ENCODE measurements at regions not wholly inside any gene's neighbourhood (a gene's known extent, or its start where the extent isn't known, plus 50 kb on each side); places are given as distances from the start of the nearest gene placed in this dataset.
"Not testable (repeated sequence)": the region's sequence is repeated elsewhere in the genome, so short reads cannot be mapped to it uniquely, and the experiment has no call there.

DNA sequence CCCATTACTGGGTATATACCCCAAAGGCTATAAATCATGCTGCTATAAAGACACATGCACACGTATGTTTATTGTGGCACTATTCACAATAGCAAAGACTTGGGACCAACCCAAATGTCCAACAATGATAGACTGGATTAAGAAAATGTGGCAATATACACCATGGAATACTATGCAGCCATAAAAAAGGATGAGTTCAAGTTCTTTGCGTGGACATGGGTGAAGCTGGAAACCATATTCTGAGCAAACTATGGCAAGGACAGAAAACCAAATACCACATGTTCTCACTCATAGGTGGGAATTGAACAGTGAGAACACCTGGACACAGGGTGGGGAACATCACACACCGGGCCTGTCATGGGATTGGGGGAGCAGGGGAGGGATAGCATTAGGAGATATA, 54.4 kb upstream of the MUCL1 start:
- not testable (repeated sequence) for DNase-seq

DNA sequence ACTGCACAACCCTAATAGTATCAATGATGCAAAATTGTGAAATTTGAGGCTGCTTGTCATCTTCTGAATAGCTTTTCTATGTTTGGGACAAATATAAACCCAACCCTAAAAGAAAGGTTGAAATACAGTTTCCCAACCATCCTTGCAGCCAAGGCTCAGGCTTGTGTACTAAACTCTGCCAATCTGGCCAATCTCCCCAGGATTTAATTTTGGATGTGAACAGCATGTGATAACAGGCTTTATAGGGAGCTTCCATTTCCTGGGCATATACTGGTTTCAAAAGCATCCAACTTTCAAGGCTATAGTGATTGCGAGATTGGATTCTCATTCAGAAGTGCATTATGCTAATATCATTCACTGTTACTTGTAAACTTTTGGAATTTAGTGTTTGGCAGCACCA, 55.7 kb upstream of the MUCL1 start:
- DNase-seq: no peak

DNA sequence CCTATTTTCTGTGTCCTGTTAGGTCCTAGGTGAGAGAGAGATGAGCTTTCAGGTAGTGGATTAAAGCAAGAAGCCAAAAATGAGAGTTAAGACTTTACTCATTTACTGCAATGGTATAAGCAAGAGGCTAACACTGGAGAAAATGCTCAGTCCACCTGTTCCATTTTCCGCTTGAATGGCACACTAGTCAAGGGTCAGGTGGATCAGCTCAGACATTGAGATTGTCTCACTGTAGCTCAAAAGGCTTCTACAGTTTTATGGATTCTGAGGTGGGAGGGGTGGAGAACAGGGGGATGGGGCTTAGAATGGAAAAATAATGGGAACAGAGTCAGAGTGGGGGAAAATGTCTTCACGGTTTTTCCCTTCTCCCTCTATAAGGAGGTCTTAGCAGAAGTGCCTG, 57.3 kb upstream of the MUCL1 start:
- no peak for DNase-seq

DNA sequence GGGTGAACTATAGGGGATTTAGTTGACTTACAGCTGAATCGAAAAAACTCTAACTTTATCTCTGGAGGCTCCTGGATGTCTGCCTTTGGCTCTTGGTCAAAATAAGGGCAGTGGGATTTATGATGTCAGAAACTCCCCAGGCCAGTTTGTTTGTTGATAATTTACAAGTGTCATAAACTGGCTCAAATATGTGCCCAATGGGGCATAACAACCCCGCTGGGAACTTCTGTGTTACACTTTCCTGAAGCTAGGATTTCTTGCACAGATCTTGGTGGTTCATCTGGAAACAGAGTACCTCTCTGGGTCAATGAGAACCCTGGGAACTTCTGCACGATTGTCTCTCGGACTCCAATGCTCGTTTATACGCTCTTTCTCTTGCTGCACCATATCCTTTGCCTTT, 58.7 kb upstream of the MUCL1 start:
- DNase-seq: no peak

DNA sequence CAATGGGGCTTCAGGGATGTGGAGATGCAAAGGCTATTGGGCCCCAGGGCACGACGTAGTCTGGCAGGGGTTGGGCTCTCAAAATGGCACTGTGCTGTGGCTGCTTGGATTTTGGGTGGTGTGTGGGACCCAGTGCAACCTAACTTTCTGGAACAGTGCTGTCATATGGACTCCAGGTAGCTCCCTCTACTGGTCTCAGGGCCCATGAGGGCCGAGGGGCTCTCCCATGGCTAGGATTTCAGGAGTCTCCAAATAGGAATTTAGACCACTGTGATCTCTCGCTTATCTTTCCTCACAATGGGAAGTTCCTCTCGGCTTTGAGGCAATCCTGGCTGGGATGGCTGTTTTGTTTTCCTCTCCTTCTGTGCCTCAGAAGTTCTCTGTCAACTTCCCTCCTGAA, 68.2 kb upstream of the MUCL1 start:
- DNase-seq: no peak

DNA sequence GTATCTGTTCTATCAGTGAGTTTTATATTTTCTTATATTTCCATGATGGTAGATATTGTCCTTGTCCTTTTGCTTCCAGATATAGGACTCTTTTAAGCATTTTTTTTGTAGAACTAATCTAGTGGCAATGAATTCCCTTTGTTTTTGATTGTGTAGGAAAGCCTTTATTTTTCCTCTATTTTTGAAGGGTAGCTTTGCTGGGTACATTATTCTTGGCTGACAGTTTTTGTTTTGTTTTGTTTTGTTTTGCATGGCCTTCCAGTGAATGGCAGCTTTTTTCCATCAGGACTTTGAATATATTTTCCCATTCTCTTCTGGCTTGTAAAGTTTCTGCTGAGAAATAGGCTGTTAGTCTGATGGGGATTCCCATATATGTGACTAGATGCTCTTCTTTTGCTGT, 70.2 kb upstream of the MUCL1 start:
- no peak for DNase-seq

DNA sequence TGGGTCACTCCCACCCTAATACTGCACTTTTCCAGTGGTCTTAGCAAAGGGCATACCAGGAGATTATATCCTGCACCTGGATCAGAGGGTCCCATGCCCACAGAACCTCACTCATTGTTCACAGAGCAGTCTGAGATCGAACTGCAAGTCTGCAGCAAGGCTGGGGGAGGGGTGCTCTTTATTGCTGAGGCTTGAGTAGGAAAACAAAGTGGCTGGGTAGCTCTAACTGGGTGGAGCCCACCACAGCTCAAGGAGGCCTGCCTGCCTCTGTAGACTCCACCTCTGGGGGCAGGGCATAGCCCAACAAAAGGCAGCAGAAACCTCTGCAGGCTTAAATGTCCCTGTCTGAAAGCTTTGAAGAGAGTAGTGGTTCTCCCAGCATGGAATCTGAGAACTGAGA, 77.3 kb upstream of the MUCL1 start:
- not testable (repeated sequence) for DNase-seq

DNA sequence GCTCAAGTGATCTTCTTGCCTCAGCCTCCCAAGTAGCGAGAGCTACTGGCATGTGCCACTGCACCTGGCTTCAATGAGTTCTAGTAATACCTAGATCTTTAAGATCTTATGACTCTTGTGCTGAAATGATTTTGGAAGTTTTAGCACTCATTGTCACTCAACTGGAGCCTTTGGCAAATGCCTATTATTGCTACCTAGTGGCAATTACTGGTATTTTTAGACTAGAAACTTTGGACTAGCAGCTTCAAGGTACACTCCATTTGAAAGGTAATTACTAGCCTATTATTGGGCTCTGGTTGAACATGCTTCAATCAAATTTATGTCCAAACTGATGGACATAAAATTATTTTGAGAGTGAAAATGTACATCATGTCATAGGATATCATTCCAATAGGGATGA, 80.7 kb upstream of the MUCL1 start:
- no peak for DNase-seq

DNA sequence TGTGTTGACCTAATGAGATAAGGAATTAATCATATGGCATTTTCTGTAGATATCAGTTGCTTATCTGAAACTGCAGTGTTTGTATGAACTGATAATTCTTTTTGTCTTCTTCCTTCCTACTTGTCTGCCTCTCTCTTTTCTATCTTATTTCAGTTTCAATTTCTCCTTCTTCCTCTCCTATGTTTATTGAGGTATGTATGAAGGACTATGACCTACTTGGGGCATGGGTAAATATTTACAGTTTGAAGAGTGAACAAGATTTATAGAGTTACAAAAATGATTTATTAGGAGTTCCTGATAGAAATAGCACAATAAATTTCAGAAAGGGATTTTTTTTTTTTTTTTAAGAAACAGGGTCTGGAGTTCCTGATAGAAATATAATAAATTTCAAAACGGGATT, 88.7 kb upstream of the MUCL1 start:
- no peak for DNase-seq

DNA sequence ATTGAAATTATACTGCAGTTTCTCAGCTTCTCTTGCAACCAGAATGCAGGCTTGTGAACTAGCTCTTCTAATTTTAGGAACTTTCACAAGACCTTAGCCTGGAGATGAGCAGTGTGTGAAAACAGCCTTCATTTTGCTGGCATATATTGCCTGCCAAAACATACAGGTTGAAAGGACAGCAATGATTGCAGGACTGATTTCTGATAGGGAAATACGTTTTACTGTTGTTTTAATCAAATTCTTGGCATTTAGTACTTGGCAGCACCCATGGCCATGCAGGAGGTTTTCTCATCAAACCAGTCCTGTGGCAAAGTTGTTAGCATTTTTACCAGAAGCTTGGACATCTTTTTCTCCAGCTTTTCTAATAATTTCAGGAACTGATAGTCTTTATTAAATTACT, 91.9 kb upstream of the MUCL1 start:
- no peak for DNase-seq

DNA sequence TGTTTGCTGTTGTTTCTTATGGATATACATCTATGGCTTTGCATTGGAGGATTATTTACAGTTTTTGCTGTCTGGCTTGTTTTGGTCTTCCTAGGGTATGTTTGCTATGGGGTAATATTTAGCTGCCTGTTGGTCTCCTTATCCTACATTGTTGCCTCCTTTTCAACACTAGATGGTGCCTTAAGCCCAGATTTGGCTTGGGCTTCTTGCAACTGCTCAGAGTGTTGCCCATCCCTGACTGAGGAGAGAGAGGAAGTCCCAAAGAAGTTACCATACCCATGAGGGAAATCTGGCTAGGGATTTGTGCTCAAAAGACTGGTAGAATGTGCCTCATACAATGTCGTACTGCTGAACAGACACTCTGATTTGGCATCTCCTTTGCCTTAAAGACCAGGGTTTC, 94.6 kb upstream of the MUCL1 start:
- DNase-seq: no peak

DNA sequence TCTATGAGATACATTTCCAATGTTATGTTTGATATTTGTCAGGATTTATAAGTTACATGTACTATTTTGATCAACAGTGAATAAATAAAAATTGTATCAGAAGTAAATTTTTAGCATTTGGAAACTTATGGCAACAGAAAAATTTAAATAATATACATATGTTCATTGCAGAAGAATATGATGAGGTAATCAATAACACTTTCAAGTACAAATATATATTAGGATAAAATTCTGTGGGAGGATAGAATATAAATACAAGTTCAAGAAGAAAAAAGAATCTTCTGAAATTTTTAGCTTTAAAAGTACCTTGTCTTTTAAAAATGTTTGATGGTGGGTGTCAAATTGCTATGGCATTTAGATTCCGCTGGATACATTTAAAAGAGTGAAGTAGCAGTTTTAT, 102.8 kb upstream of the MUCL1 start:
- no peak for DNase-seq

DNA sequence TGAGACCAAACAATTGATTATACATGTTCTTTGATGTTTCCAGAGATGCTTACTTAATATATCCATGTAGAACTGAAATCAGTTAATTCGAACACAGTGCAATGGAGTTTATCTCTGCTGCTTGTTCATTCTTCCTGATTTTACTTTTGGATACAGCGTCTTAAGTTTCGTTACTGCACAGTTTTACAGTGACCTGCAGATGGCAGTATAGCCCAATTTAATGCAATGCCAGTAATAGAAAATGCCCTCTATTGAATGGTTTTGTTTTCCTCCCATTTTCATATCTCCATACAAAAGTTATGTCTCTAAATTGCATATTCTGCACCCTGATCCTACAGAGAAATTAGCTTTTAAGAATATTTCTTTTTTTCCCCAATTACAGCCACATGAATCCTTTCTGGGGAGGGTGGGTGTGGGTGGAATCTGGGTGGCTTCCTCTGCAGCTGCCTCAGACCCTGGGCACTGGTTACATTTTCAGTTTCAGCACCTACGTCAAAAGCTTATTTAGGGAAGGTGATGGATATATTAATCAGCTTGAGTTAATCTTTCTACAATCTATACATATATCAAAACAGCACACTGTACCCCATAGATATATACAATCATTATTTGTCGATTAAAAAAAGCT, 101.1 kb upstream of the DCD start:
- DNase-seq: no peak

DNA sequence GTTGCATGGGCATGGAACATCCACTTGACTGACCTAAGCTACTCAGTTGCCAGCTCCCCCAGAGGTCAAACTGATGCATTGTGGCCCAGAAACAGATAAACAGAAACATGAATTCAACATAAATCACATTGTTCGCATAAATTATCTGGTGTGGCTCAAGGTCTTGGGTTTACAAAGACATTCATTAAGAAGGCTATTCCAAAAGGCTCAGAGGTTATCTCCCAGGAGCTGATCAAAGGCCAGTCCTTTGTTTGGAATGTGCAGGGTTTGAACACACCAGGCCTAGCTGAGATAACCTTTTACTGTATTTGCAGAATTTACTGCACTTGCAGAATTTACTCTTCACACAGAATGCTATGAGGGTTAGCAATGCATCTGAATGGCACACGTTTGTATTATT, 96.4 kb upstream of the DCD start:
- no peak for DNase-seq

DNA sequence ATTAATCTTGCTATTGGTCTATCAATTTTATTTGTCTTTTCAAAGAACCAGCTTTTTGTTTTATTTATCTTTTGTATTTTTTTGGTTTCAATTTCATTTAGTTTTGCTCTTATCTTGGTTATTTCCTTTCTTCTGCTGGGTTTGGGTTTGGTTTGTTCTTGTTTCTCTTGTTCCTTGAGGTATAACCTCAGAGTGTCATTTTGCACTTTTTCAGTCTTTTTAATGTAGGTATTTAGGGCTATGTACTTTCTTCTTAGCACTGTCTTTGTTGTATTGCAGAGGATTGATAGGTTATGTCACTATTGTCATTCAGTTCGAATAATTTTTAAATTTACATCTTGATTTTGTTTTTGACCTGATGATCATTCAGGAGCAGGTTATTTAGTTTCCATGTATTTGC, 92.7 kb upstream of the DCD start:
- no peak for DNase-seq

DNA sequence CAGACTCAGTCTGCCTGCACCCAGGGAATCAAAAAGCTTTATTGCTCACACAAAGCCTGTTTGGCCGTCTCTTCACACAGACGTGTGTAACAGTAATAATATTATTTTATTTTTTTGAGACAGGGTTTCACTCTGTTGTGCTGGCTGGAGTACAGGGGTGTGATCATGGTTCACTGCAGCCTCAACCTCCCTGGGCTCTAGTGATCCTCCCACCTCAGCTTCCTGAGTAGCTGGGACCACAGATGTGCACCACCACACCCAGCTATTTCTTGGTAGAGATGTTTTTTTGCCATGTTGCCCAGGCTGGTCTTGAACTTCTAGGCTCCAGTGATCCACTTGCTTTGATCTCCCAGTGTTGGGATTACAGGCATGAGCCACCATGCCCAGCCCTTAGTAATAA, 88.4 kb upstream of the DCD start:
- no peak for DNase-seq

DNA sequence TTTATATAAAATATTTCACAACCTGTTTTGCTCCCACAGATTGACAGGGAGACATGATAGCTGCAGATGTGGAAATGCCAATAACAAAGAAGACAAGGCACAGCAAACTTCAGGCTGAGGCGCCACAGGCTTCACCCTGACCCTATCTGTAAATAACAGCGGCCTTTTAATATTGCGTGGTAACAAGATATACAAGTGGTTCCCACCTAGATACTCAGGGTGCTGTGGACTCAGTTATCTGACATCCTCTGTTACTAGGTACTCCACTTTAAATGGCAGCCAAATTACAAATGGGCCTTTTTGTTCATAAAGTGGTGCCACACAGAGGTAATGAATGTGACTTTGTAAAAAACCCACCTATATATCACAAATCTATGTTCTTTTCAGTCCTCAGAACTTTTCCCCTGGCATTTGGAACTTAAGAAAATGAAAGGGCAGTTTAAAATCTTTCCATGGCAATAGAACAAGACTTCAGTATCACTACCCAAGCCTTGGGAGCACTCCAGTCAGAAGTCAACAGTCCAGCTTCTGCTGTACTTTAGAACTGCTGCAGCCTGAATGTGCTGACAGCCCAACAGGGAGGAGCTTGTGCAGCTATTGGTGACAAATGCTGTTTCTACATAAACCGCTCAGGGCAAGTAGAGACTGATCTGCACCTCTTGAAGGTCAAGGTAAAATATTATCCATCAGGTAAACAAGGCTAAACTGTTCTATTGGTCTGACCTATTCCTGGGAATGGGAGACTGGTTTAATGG, 86.2 kb upstream of the DCD start:
- no peak for DNase-seq

DNA sequence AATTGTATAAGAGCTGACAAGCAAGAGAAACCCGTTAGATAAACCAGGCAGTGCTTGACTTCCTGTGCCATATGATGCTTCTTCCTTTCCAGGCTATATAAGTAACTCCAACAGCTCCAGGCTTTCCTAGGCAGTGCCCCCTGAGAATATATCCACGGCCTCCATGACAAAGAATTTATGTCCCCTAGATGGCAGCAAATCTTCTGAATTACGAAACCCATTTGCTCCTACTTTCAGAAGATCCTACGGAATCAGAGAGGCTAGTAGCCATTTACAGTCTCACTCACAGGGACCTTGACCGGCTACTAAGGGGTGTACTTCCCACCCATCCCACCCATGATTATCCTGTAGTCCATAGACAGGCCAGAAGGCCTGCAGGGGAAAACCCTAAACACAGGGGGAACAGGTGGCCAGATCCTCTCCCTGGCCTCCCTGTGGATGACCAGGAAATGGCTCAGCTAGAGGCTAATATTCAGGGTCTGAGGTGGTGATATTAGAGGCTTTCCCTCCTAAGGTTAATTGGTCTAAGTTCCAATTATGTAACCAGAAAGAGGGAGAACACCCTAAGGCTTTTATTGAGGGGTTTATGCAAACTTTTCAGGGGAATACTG, 77.2 kb upstream of the DCD start:
- DNase-seq: no peak

DNA sequence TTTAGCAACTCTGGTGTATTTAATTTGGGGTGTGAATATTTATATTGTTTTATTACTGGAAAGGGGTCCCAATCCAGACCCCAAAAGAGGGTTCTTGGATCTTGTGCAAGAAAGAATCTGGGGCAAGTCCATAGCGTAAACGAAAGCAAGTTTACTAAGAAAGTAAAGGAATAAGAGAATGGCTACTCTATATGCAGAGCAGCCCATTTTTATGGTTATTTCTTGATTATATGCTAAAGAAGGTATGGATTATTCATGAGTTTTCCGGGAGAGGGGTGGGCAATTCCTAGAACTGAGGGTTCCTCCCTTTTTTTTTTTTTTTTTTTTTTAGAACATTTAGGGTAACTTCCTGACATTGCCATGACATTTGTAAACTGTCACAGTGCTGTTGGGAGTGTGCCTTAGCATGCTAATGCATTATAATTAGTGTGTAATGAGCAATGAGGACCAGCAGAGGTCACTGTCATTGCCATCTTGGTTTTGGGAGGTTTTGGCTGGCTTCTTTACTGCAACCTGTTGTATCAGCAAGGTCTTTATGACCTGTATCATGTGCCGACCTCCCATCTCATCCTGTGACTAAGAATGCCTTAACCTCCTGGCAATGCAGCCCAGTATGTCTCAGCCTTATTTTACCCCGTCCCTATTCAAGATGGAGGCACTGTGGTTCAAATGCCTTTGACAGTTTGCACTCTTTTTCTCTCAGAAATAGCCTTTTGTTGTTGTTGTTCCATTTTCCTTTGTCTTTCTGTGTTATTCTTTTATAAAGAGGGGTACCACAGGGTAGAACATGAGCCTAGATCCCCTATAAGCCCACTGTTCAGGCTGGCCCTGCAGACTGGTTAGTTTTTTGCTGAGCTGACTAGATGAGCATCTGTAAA, 75.5 kb upstream of the DCD start:
- DNase-seq: no peak

DNA sequence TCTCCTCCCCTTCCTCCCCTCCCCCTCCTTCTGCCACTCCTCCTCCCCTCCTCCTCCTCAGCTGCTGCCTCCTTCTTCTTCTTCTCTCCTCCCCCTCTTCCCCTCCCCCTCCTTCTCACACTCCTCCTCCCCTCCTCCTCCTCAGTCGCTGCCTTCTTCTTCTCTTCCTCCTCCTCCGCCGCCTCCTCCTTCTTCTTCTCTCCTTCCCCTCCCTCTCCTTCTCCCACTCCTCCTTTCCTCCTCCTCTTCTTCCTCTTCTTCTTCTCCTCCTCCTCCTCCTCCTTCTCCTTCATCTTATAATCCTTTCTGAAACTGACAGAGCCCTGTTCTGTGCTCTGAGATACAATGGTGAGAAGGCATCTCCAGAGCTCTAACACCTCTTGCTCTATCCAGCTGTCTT, 73.1 kb upstream of the DCD start:
- no peak for DNase-seq

DNA sequence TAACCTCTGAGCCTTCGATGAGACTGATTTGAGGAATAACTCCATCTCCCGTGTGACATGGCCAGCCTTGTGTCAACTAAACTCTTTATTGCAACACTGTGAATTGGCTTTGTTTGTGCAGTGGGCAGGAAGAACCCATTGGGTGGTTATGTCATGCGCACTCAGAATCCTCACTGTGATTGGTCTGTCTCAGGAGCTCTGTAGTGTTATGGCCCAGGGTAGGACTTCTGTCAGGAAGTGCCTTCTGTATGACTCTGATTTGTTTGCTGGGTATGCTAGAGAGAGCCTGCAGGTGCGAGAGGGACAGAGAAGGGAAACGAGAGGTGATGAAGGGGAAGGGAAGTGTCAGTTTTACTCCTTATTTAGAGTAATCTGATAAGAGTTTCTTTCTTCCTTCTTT, 71.5 kb upstream of the DCD start:
- DNase-seq: no peak

DNA sequence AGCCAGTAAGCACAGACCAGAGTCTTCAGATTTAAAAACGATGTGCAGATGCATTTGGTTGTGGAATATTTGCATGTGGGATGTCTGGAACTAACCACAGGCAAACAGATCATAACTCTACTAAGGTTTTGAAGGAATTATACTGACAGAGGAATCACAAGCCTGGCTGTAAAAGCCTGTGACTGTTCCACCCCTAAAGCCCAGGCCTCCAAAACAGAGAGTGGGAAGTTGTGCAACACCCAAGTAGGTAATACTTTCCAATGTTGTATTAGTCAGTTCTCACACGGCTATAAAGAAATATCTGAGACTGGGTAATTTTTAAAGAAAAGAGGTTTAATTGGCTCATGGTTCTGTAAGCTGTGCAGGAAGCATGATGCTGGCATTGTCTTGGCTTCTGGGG, 68.1 kb upstream of the DCD start:
- DNase-seq: no peak

DNA sequence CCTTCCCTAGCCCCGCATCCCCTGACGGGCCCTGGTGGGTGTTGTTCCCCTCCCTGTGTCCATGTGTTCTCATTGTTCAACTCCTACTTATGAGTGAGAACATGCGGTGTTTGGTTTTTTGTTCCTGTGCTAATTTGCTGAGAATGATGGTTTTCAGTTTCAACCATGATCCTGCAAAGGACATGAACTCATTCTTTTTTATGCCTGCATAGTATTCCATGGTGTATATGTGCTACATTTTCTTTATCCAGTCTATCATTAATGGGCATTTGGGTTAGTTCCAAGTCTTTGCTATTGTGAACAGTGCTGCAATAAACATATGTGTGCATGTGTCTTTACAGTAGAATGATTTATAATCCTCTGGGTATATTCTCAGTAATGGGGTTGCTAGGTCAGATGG, 65.7 kb upstream of the DCD start:
- DNase-seq: not testable (repeated sequence)

DNA sequence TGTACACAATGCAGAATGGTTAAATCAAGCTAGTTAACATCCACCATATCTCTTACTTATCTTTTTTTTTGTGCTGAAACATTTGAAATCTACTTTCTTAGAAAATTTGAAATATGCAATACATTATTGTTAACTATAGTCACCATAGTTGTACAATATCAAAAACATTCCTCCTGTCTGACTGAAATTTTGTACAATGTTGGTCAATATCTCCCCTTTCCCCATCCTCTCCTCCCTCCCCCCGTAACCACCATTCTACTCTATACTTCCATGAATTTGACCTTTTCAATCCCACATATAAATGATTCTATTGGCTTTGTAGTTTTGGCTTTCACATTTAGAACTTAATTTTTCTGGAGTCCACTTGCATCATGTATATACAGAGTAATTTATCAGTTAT, 63.5 kb upstream of the DCD start:
- DNase-seq: no peak

Data from NCI-H2107 (cell line).